SK-N-SH (cell line): ENCODE measurements at regions not wholly inside any gene's neighbourhood (a gene's known extent, or its start where the extent isn't known, plus 50 kb on each side); places are given as distances from the start of the nearest gene placed in this dataset.

Experiments
- CTCF ChIA-PET: fragments of 300-600, 350-600 bp; formaldehyde crosslinking; extraction: SDS; loops from one replicate; lab custom pipeline; 2021; lab: Yijun Ruan, JAX
- POLR2A ChIA-PET: fragments of 350-600 bp; sonication (Branson Sonifier 250); formaldehyde crosslinking; extraction: SDS; loops from one replicate; lab custom pipeline; 2020; ENCODE audit warnings: antibody characterized with exemption, inconsistent platforms; lab: Yijun Ruan, JAX
- DNase-seq: peaks from one replicate; pipeline ENCODE4 v3.0.0; 2012
- H2AFZ ChIP-seq: fragments of 200-600 bp; sonication (generic); 2 replicates; pipeline ENCODE4 v1.8.1; 2016; ENCODE audit warnings: antibody characterized with exemption, mild to moderate bottlenecking, low read depth
- H3F3A ChIP-seq: fragments of 200-600 bp; sonication (generic); replicated peaks from 2 replicates; pipeline ENCODE3; 2016; ENCODE audit warnings: antibody characterized with exemption, mild to moderate bottlenecking; ENCODE audit not compliant: insufficient read depth
- H3K27ac ChIP-seq, 2 experiments: fragments of 200-500 bp in 1 of 2; fragments of 200-600 bp in 1 of 2; sonication (Bioruptor generic) in 1 of 2; sonication (generic), shearing (Covaris generic) in 1 of 2; 2 replicates each; pipeline versions ENCODE4 v1.5.1 to v1.6.1; 2014 to 2016; ENCODE audit warnings: low read depth in 2 of 2, inconsistent platforms in 1 of 2, low read length in 1 of 2, mild to moderate bottlenecking in 1 of 2, mixed read lengths in 1 of 2
- H3K27me3 ChIP-seq: fragments of 200-600 bp; sonication (generic), shearing (Covaris generic); 2 replicates; pipeline ENCODE4 v1.6.1; 2016; ENCODE audit warnings: mixed run types; ENCODE audit not compliant: insufficient read depth
- H3K36me3 ChIP-seq, 2 experiments: fragments of 200-500 bp in 1 of 2; fragments of 200-600 bp in 1 of 2; sonication (Bioruptor generic) in 1 of 2; sonication (generic) in 1 of 2; replicated peaks in 1 of 2; 2 replicates each; pipeline versions ENCODE3 to v1.5.1; 2014 to 2016; ENCODE audit warnings: low read length in 1 of 2, mild to moderate bottlenecking in 1 of 2; ENCODE audit not compliant: insufficient read depth in 2 of 2, control insufficient read depth in 1 of 2
- H3K4me1 ChIP-seq, 2 experiments: fragments of 200-500 bp in 1 of 2; fragments of 200-600 bp in 1 of 2; sonication (Bioruptor generic) in 1 of 2; sonication (generic), shearing (Covaris generic) in 1 of 2; 2 replicates each; pipeline versions ENCODE4 v1.5.1 to v1.6.1; 2014 to 2016; ENCODE audit warnings: low read depth in 1 of 2, low read length in 1 of 2, mixed run types in 1 of 2; ENCODE audit not compliant: insufficient read depth in 2 of 2, control insufficient read depth in 1 of 2
- H3K4me2 ChIP-seq: fragments of 200-600 bp; sonication (generic), shearing (Covaris generic); 2 replicates; pipeline ENCODE4 v1.6.1; 2017; ENCODE audit warnings: mixed run types
- H3K4me3 ChIP-seq, 2 experiments: fragments of 200-500 bp in 1 of 2; fragments of 200-600 bp in 1 of 2; sonication (Bioruptor generic) in 1 of 2; sonication (generic), shearing (Covaris generic) in 1 of 2; 2 replicates each; pipeline versions ENCODE4 v1.5.1 to v1.8.1; 2014 to 2016; ENCODE audit warnings: low read depth in 2 of 2, inconsistent platforms in 1 of 2, low read length in 1 of 2, mild to moderate bottlenecking in 1 of 2, mixed read lengths in 1 of 2, moderate library complexity in 1 of 2
- H3K79me2 ChIP-seq: fragments of 200-600 bp; sonication (generic); 2 replicates; pipeline ENCODE4 v1.8.1; 2017; ENCODE audit warnings: mild to moderate bottlenecking; ENCODE audit not compliant: insufficient read depth
- H3K9ac ChIP-seq: fragments of 200-600 bp; sonication (generic); 2 replicates; pipeline ENCODE4 v1.6.1; 2017; ENCODE audit warnings: mixed run types
- H3K9me2 ChIP-seq: fragments of 200-600 bp; sonication (generic); 2 replicates; pipeline ENCODE4 v1.6.1; 2017; ENCODE audit warnings: mixed run types
- H3K9me3 ChIP-seq: fragments of 200-600 bp; sonication (generic); 2 replicates; pipeline ENCODE4 v1.6.1; 2017; ENCODE audit warnings: mixed run types, mild to moderate bottlenecking, moderate library complexity
- H4K20me1 ChIP-seq: fragments of 200-600 bp; sonication (generic); 2 replicates; pipeline ENCODE4 v1.6.1; 2017; ENCODE audit warnings: mild to moderate bottlenecking, mixed run types; ENCODE audit not compliant: insufficient read depth
- CHD2 ChIP-seq: fragments of 150-350 bp; IDR thresholded peaks from 2 replicates; pipeline ENCODE4 v1.6.1; 2018; ENCODE audit warnings: low read length; ENCODE audit not compliant: partially characterized antibody
- FOSL2 ChIP-seq: IDR thresholded peaks from 2 replicates; pipeline ENCODE4 v1.4.0; 2012; ENCODE audit warnings: low read depth, mild to moderate bottlenecking, moderate library complexity, borderline replicate concordance
- GABPA ChIP-seq: IDR thresholded peaks from 2 replicates; pipeline ENCODE4 v1.4.0; 2012; ENCODE audit warnings: low read depth, mild to moderate bottlenecking
- GATA2 ChIP-seq: sonication (generic); formaldehyde crosslinking; IDR thresholded peaks from 2 replicates; pipeline ENCODE4 v1.5.0; 2020; ENCODE audit warnings: mild to moderate bottlenecking, missing genetic modification reagents
- MXI1 ChIP-seq: IDR thresholded peaks from 2 replicates; pipeline ENCODE4 v1.6.1; 2012; ENCODE audit warnings: mild to moderate bottlenecking, low read depth, low read length, improper control_type of control experiment
- NFIC ChIP-seq: IDR thresholded peaks from 2 replicates; pipeline ENCODE4 v1.4.0; 2012; ENCODE audit warnings: borderline replicate concordance
- POLR2AphosphoS5 ChIP-seq: IDR thresholded peaks from 2 replicates; pipeline ENCODE4 v1.6.1; 2012; ENCODE audit warnings: low read depth, low read length
- SIN3A ChIP-seq: IDR thresholded peaks from 2 replicates; pipeline ENCODE4 v1.6.1; 2012; ENCODE audit warnings: low read depth, mild to moderate bottlenecking, low read length, moderate library complexity, borderline replicate concordance
- TCF12 ChIP-seq: IDR thresholded peaks from 2 replicates; pipeline ENCODE4 v1.4.0; 2012
- TEAD4 ChIP-seq: IDR thresholded peaks from 2 replicates; pipeline ENCODE4 v1.4.0; 2012; ENCODE audit warnings: mild to moderate bottlenecking, borderline replicate concordance; ENCODE audit not compliant: insufficient read depth
- YY1 ChIP-seq: IDR thresholded peaks from 2 replicates; pipeline ENCODE4 v1.4.0; 2012; ENCODE audit warnings: low read depth, mild to moderate bottlenecking
- WGBS: methylation state at CpG from one replicate; pipeline ENCODE4 v1.1.6; 2017; ENCODE audit warnings: low lambda C conversion rate; 5-methylcytosine and 5-hydroxymethylcytosine counted together
- TF ChIP-seq, protein P1 (sequence below): IDR thresholded peaks from 2 replicates; pipeline ENCODE4 v1.4.0; 2012; ENCODE audit warnings: low read depth, borderline replicate concordance
- TF ChIP-seq, protein P2 (sequence below): IDR thresholded peaks from 2 replicates; pipeline ENCODE4 v1.4.0; 2012; ENCODE audit warnings: low read depth, borderline replicate concordance

DNA sequence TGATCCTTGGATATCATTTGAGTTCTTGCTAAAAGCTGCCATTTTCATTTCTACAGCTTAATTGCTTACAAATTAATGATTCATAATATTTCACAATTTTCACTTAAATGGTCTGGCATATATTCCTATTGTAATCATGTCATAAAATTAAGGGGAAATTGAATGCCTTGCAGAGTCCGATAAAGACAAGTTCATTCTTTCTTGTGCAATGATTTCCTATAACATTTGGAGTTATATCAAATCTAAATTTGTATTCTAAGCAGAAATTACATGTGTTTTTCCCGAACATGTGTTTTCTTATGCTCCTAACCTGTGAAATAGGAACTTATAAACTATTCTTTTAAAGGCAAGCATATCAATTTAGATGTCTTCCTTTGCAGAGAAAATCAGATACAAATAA lies 118.3 kb upstream of the CYYR1 start:
- no peak for DNase-seq
- Histone ChIP-seq H2AFZ (no peak overlapping the region), H3F3A (no peaks in the 10 kb centered on the region), H3K9me2 (no peaks in the 10 kb centered on the region), H3K9ac (no peak overlapping the region), H3K79me2 (no peaks in the 10 kb centered on the region), H3K27ac (no peak overlapping the region), H3K36me3 (no peaks in the 10 kb centered on the region), H3K27me3 (no peaks in the 10 kb centered on the region), H3K4me1 (no peaks in the 10 kb centered on the region), H3K4me2 (no peak overlapping the region), H4K20me1 (no peaks in the 10 kb centered on the region), H3K4me3 (no peak overlapping the region), H3K9me3 (no peaks in the 10 kb centered on the region)
- ChIA-PET POLR2A (no interaction called here), CTCF (interaction anchor here (1.0 kb wide), 1 partner anchor 1083 kb away, joined by 3 read pairs; no protein-coding TSS in a partner anchor)
- TF ChIP-seq POLR2AphosphoS5 (no peak), TCF12 (no peak), GABPA (no peak), NFIC (no peak), MXI1 (no peak), TEAD4 (no peak), YY1 (no peak)
- TF ChIP-seq, protein P1, sequence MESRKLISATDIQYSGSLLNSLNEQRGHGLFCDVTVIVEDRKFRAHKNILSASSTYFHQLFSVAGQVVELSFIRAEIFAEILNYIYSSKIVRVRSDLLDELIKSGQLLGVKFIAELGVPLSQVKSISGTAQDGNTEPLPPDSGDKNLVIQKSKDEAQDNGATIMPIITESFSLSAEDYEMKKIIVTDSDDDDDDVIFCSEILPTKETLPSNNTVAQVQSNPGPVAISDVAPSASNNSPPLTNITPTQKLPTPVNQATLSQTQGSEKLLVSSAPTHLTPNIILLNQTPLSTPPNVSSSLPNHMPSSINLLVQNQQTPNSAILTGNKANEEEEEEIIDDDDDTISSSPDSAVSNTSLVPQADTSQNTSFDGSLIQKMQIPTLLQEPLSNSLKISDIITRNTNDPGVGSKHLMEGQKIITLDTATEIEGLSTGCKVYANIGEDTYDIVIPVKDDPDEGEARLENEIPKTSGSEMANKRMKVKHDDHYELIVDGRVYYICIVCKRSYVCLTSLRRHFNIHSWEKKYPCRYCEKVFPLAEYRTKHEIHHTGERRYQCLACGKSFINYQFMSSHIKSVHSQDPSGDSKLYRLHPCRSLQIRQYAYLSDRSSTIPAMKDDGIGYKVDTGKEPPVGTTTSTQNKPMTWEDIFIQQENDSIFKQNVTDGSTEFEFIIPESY, result no peak
- WGBS, result 16% methylated on average over 2 of the region's 2 CpGs

DNA sequence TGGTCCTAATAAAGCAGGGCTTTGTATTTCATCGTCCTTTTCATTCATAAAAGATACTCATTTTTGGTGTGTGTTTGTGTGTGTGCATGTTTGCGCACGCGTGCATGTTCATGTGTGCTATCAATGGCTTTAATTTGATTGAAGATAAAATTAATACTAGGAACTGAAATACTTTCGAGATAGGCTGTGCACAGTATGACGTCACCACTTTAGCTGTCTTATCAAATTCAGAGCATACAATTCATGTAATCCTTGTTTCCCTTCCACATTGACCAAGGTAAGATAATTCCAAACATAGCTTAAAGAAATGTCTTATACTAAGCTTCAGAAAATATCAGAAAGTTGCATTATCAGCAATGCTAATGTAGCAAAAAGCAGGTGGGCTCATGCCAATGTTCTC lies 113.6 kb upstream of the CYYR1 start:
- no peak overlapping the region for H2AFZ ChIP-seq
- 70% methylated on average over 6 of the region's 6 CpGs for WGBS
- H3K4me2 ChIP-seq, result no peak overlapping the region
- H3K9me3 ChIP-seq, result no peaks in the 10 kb centered on the region
- H3K36me3 ChIP-seq, result no peaks in the 10 kb centered on the region
- no peak for DNase-seq
- H3K27me3 ChIP-seq, result no peaks in the 10 kb centered on the region
- H3K9me2 ChIP-seq, result no peaks in the 10 kb centered on the region
- ChIA-PET POLR2A (no interaction called here), CTCF (interaction anchor here (0.5 to 1.5 kb wide), 3 partner anchors 11 to 885 kb away, joined by 3 to 4 read pairs (median 3); no protein-coding TSS in a partner anchor)
- no peak overlapping the region for H3K9ac ChIP-seq
- no peaks in the 10 kb centered on the region for H3K79me2 ChIP-seq
- no peak overlapping the region for H3K4me3 ChIP-seq
- no peak for TF ChIP-seq FOSL2
- TF ChIP-seq TEAD4, result no peak
- no peak for TF ChIP-seq GATA2 (CRISPR knock-in tag)
- TF ChIP-seq NFIC, result no peak
- TF ChIP-seq, protein P2, sequence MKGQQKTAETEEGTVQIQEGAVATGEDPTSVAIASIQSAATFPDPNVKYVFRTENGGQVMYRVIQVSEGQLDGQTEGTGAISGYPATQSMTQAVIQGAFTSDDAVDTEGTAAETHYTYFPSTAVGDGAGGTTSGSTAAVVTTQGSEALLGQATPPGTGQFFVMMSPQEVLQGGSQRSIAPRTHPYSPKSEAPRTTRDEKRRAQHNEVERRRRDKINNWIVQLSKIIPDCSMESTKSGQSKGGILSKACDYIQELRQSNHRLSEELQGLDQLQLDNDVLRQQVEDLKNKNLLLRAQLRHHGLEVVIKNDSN, result no peak
- no peak for TF ChIP-seq SIN3A
- no peak for TF ChIP-seq CHD2
- H3K4me1 ChIP-seq, result no peaks in the 10 kb centered on the region
- H3K27ac ChIP-seq, result no peak overlapping the region
- no peaks in the 10 kb centered on the region for H4K20me1 ChIP-seq
- H3F3A ChIP-seq, result no peaks in the 10 kb centered on the region
